Esophagus squamous epithelium (tissue), 5 donors: ENCODE measurements at regions not wholly inside any gene's neighbourhood (a gene's known extent, or its start where the extent isn't known, plus 50 kb on each side); places are given as distances from the start of the nearest gene placed in this dataset.

Experiments
- DNase-seq: peaks from one replicate; lab custom pipeline; 2025; lab: John Stamatoyannopoulos, UW
- H3K27ac ChIP-seq, 4 donors: fragments of 200-600 bp; sonication (generic); one replicate each; pipeline ENCODE4 v1.5.1; 2016 to 2019; ENCODE audit warnings: mild to moderate bottlenecking in 1 of 4
- H3K27me3 ChIP-seq, 4 donors: fragments of 200-600 bp; sonication (generic); 1 replicate in 3 of 4; 2 replicates in 1 of 4; pipeline versions ENCODE4 v1.5.1 to v1.6.0; 2017 to 2021; ENCODE audit warnings: antibody characterized with exemption in 1 of 4
- H3K36me3 ChIP-seq, 3 donors: fragments of 200-600 bp; sonication (generic); one replicate each; pipeline ENCODE4 v1.5.1; 2016 to 2019
- H3K4me1 ChIP-seq, 3 donors: fragments of 200-600 bp; sonication (generic); one replicate each; pipeline ENCODE4 v1.5.1; 2017 to 2019
- H3K4me3 ChIP-seq, 4 donors: fragments of 200-600 bp; sonication (generic); 1 replicate in 3 of 4; 2 replicates in 1 of 4; pipeline ENCODE4 v1.5.1; 2016 to 2019; ENCODE audit warnings: mild to moderate bottlenecking in 2 of 4, moderate library complexity in 1 of 4
- H3K9me3 ChIP-seq, 3 donors: fragments of 200-600 bp; sonication (generic); one replicate each; pipeline ENCODE4 v1.5.1; 2016 to 2019
- POLR2A ChIP-seq, 4 donors: fragments of 450-650 bp; IDR thresholded peaks; one replicate each; pipeline ENCODE4 v1.6.1; 2017; ENCODE audit warnings: antibody characterized with exemption in 4 of 4, mild to moderate bottlenecking in 4 of 4, moderate library complexity in 3 of 4
- WGBS, 2 donors: methylation state at CpG; one replicate each; pipeline ENCODE4 v1.1.5; 2018; 5-methylcytosine and 5-hydroxymethylcytosine counted together
- intact Hi-C: fragments of 100-400 bp; cut with DNase I; formaldehyde crosslinking; loops from one replicate; pipeline ENCODE4 v1.15.0; 2022
- TF ChIP-seq, protein P1 (sequence below), 6 experiments: fragments of 450-650 bp in 4 of 6; fragments of 200-600 bp in 2 of 6; sonication (generic) in 2 of 6; IDR thresholded peaks; one replicate each; pipeline ENCODE4 v1.5.1; 2016 to 2019; ENCODE audit warnings: antibody characterized with exemption in 6 of 6, mild to moderate bottlenecking in 4 of 6, moderate library complexity in 4 of 6
- donor health status: DM: yes; HTN: yes; CAD: no.

DNA sequence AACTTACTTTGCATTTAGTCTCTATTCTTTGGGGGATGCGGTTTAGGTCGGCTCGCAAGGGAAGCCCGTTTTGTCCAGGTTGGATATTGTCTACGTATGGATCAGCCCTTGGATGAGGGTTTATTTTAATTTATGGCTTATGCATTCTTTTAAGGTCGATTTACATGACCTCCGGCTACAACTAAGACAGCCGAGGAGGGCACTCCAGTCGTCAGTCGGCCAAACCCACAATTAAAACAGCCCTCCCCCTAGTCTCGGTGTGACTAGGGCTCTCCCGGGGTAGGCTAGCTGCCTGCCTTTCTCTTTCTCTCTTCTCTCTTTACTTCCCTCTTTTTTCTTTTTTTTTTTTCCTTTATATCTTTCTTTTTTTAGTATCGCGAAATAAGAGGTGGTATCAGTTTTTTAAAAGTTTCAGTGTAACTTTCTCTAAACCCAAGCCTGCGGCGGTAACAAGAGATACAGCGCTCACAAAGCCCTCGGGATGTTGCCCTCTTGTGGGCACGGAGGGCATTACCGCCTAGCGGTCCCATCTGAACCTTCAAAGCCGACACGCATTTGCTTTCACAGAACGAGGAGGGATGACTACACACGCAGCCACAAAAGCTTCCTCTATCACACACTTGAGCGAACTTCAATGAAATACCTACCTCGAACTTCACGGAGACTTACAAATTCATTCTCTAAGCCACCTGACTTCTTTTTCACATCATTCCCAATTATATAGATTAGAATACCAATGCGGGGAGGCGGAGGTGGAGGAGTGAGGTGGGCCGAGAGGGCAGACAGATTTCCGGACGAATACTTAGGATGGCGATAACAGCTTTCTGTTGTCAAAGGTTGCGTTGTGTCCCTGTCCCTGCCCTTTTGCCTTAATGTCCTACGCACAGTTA is 132.3 kb upstream of the C11orf58 start:
- peak overlapping the region; percentile 58 to 73 (median 66) for H3K4me3 ChIP-seq
- intact Hi-C loops, result loop anchor here (10.0 kb wide), 1 partner anchor 781 kb away; no protein-coding TSS in a partner anchor
- no peak for DNase-seq
- 1 to 2% methylated on average over 27 to 30 of the region's 36 CpGs for WGBS, 2 donors
- H3K27me3 ChIP-seq, result peaks cover 0 to 91% (median 7%) of the 10 kb centered on the region in 4 donors
- H3K36me3 ChIP-seq, result no peaks in the 10 kb centered on the region
- H3K27ac ChIP-seq, result peak overlapping the region; percentile 82 to 93 (median 88)
- H3K9me3 ChIP-seq, result peaks cover 0 to 4% (median 0%) of the 10 kb centered on the region in 3 donors
- peaks cover 0 to 60% (median 10%) of the 10 kb centered on the region in 3 donors for H3K4me1 ChIP-seq
- TF ChIP-seq, protein P1, sequence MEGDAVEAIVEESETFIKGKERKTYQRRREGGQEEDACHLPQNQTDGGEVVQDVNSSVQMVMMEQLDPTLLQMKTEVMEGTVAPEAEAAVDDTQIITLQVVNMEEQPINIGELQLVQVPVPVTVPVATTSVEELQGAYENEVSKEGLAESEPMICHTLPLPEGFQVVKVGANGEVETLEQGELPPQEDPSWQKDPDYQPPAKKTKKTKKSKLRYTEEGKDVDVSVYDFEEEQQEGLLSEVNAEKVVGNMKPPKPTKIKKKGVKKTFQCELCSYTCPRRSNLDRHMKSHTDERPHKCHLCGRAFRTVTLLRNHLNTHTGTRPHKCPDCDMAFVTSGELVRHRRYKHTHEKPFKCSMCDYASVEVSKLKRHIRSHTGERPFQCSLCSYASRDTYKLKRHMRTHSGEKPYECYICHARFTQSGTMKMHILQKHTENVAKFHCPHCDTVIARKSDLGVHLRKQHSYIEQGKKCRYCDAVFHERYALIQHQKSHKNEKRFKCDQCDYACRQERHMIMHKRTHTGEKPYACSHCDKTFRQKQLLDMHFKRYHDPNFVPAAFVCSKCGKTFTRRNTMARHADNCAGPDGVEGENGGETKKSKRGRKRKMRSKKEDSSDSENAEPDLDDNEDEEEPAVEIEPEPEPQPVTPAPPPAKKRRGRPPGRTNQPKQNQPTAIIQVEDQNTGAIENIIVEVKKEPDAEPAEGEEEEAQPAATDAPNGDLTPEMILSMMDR (IDR thresholded peaks at IDR 0.05), result peak; percentile 68 to 99 (median 96)
- peak in 2 of 4 donors; percentile 62 to 75 for TF ChIP-seq POLR2A (IDR thresholded peaks at IDR 0.05)

DNA sequence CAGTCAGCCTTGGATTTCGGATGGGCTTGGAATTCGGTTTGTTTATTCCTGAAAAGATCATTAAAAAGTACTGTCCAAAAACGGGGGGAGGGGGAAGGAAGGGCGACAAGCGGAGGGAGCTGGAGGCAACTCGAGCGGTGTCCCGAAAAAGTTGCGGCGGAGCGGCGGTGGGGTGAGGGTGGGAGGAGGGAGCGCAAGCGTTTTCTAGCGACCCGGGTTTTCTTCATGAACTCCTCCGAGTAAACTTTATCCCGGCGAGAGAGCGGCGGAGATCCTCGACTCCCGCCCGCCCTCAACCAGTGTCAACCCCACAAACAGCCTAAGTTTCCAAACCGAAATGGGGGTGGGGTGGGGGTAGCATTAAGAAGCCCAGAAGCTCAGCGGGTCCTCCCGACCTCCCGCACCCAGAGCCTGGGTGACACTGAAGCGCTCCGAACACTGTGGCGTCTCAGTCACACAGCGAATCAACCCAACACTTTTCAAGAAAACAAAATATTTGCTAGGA is 133.0 kb upstream of the C11orf58 start:
- peaks cover 0 to 60% (median 10%) of the 10 kb centered on the region in 3 donors for H3K4me1 ChIP-seq

DNA sequence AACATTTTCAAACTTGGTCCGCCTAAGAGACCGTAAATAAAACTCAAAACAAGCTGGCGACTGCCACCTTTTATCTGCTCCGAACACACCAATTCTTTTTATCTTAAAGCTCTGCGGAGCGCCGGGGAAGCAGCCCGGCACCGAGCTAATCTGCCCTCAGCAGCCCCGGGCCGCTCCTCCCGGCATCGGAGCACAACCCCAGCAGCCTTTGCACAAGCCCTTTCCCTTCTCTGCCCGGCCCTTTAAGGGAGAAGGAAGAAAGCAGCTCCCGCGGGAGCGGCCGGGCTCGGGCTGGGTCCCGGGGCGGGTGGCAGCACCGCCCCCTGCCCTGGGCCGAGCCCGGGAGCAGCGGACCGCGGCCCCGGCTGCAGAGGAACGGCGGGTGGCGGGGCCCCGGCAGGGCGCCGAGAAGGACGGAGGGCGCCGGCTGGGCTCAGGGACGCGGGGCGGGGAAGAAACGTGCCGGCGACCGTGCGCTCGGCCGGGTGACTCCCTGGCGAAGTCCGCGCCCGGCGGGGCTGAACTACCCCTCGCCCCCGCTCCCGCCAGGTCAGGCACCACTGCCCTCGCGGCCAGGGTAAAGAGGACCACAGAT is 133.6 kb upstream of the C11orf58 start:
- no peaks in the 10 kb centered on the region for H3K9me3 ChIP-seq
- intact Hi-C loops, result loop anchor here (10.0 kb wide), 1 partner anchor 780 kb away; no protein-coding TSS in a partner anchor
- DNase-seq, result no peak
- peaks cover 0 to 62% (median 10%) of the 10 kb centered on the region in 3 donors for H3K4me1 ChIP-seq
- H3K27me3 ChIP-seq, result peaks cover 0 to 79% (median 5%) of the 10 kb centered on the region in 4 donors
- no peaks in the 10 kb centered on the region for H3K36me3 ChIP-seq
- peak overlapping the region; percentile 58 to 73 (median 66) for H3K4me3 ChIP-seq
- H3K27ac ChIP-seq, result peak overlapping the region; percentile 77 to 93 (median 88)
- TF ChIP-seq, protein P1 (IDR thresholded peaks at IDR 0.05), result no peak
- TF ChIP-seq POLR2A (IDR thresholded peaks at IDR 0.05), result no peak
- 0 to 4% methylated on average over 1 to 20 of the region's 57 CpGs for WGBS, 2 donors

More for the DNA sequence above, 133.0 kb upstream of the C11orf58 start:
- DNase-seq, result no peak
- H3K4me3 ChIP-seq, result peak overlapping the region; percentile 58 to 73 (median 66)
- peak overlapping the region; percentile 77 to 93 (median 88) for H3K27ac ChIP-seq
- no peaks in the 10 kb centered on the region for H3K9me3 ChIP-seq
- intact Hi-C loops, result loop anchor here (10.0 kb wide), 1 partner anchor 781 kb away; no protein-coding TSS in a partner anchor
- H3K36me3 ChIP-seq, result no peaks in the 10 kb centered on the region
- H3K27me3 ChIP-seq, result peaks cover 0 to 84% (median 5%) of the 10 kb centered on the region in 4 donors
- 4% methylated on average over 19 to 32 of the region's 32 CpGs for WGBS, 2 donors
- TF ChIP-seq, protein P1 (IDR thresholded peaks at IDR 0.05), result no peak
- no peak for TF ChIP-seq POLR2A (IDR thresholded peaks at IDR 0.05)

DNA sequence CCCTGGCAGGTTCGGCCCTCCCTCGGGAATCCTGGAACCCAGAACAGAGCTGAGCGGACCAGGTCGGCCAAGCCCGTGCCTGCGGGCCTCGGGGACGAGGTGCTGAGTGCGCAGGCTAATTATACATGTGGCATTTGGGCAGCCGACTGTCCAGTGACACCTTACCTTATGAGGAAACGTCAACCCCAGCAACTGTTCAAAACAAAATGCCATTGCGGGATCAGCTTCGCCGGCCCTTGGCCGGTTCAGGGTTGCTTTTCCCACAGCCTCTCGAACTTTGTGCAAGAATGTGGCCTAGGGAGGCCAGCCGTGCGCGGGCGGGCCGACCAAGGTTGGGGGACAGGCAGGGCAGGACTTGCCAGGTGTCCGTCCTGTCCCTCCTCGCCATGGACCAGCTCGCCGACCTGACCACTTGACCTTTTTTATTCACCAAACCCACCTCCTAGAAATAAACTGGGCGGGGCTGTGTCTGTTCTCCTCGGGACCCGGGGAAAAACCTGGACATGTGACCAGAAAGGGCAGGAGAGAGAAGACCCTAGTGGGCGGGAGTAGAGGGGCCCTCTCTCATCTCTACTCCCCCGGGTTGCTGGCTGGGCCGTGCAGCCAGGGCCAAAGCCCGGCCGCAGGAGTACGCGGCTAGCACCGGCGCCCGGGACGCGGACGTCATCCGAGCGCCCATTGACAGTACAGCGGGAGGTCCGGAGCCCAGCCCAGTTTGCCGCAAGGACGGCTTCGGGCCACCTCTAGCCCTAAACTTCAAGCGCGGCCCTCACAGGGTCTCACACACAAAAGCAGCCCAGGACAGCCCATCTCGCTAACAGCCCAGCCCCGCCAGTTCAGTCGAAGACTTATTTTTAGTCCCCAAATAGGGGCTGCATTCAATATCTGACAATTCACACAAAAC is 134.3 kb upstream of the C11orf58 start:
- TF ChIP-seq POLR2A (IDR thresholded peaks at IDR 0.05), result no peak
- TF ChIP-seq, protein P1 (IDR thresholded peaks at IDR 0.05), result no peak
- H3K36me3 ChIP-seq, result no peaks in the 10 kb centered on the region
- intact Hi-C loops, result loop anchor here (10.0 kb wide), 1 partner anchor 779 kb away; no protein-coding TSS in a partner anchor
- DNase-seq, result no peak
- peak overlapping the region; percentile 58 to 73 (median 66) for H3K4me3 ChIP-seq
- 23 to 25% methylated on average over 27 to 30 of the region's 53 CpGs for WGBS, 2 donors
- peaks cover 0 to 64% (median 10%) of the 10 kb centered on the region in 3 donors for H3K4me1 ChIP-seq
- H3K9me3 ChIP-seq, result no peaks in the 10 kb centered on the region
- peaks cover 0 to 71% (median 5%) of the 10 kb centered on the region in 4 donors for H3K27me3 ChIP-seq
- peak overlapping the region; percentile 77 to 93 (median 88) for H3K27ac ChIP-seq
